ENCODE measurements at regions not wholly inside any gene's neighbourhood (a gene's known extent, or its start where the extent isn't known, plus 50 kb on each side); places are given as distances from the start of the nearest gene placed in this dataset.
A peak's percentile ranks its signal among the peaks of the same experiment; 100 is the strongest.

DNA sequence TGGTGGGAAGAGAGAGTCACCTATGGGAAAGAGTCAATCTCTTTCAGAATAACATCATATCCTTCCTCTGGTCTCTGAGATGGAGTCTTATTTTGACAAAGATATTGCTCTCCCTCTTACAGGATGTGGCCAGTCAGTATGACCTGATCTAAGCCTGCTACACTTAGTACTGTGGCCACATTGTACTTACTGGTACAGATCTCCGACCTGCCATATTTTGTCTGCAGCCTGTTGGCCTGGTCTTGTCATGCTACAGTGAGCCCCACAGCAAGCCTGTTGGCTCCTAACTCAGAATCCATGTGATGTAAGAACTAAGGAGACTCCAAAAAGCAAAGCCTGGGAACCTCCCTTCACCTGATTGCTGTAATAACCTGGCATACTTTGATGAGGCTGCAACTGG, 377.8 kb downstream of the SFMBT2 start:
- peaks cover 10% of the 10 kb centered on the region for H3K36me3 Mint-ChIP-seq (ENCODE audit: low read depth)
- peaks cover 68% of the 10 kb centered on the region for H3K4me1 Mint-ChIP-seq (ENCODE audit: low read depth)
- intact Hi-C loops (cut with micrococcal nuclease), result no loop called here
- H3K9me3 Mint-ChIP-seq, result peaks cover 46% of the 10 kb centered on the region
- H3K27me3 Mint-ChIP-seq (ENCODE audit: insufficient read depth), result no peaks in the 10 kb centered on the region
- peak overlapping the region; percentile 37 for H3K27ac Mint-ChIP-seq
- no peak for DNase-seq (ENCODE audit: low spot score)
- H3K4me3 Mint-ChIP-seq, result no peak overlapping the region

DNA sequence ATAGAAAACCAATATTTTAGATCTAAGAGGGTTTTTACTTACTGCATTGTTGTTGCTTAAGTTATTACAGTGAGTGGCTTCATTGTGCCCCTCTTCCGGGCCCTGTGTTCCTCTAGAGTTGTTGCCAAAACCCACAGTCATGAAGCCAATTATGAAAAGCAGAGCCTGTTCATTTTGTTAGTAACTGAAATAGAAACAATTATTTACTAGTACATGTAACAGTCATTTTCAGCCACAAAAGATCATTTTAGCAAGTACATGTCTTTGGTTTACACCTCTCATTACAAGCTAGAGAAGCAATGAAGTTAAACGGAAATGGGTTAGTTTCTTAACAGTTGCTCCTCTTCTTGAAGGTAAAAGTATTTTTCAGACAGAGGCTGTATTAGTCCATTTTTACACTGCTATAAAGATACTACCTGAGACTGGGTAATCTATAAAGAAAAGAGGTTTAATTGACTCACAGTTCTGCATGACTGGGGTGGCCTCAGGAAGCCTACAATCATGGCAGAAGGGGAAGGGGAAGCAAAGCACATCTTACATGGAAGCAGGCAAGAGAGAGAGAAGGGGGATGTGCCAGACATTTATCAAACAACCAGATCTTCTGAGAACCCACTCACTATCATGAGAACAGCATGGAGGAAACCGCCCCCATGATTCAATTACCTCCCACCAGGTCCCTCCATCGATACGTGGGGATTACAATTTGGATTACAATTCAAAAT, 380.5 kb downstream of the SFMBT2 start:
- DNase-seq (ENCODE audit: low spot score), result no peak
- intact Hi-C loops (cut with micrococcal nuclease), result no loop called here
- Mint-ChIP-seq H3K4me1 (ENCODE audit: low read depth) (peaks cover 59% of the 10 kb centered on the region), H3K27ac (no peak overlapping the region), H3K36me3 (ENCODE audit: low read depth) (peaks cover 10% of the 10 kb centered on the region), H3K9me3 (peaks cover 41% of the 10 kb centered on the region), H3K27me3 (ENCODE audit: insufficient read depth) (no peaks in the 10 kb centered on the region), H3K4me3 (no peak overlapping the region)

DNA sequence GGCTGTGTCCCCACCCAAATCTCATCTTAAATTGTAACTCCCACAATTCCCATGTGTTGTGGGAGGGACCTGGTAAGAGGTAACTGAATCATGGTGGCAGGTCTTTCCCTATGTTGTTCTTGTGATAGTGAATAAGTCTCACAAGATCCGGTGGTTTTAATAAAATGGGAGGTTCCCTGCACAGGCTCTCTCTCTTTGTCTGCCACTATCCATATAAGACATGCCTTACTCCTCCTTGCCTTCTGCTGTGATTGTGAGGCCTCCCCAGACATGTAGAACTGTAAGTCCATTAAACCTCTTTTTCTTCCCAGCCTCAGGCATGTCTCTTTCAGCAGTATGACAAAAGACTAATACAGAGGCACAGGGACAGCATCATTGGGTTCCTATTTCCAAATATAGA, 381.2 kb downstream of the SFMBT2 start:
- H3K9me3 Mint-ChIP-seq, result peaks cover 35% of the 10 kb centered on the region
- intact Hi-C loops (cut with micrococcal nuclease), result no loop called here
- H3K27ac Mint-ChIP-seq, result no peak overlapping the region
- H3K36me3 Mint-ChIP-seq (ENCODE audit: low read depth), result peaks cover 10% of the 10 kb centered on the region
- no peaks in the 10 kb centered on the region for H3K27me3 Mint-ChIP-seq (ENCODE audit: insufficient read depth)
- no peak overlapping the region for H3K4me3 Mint-ChIP-seq
- no peak for DNase-seq (ENCODE audit: low spot score)
- H3K4me1 Mint-ChIP-seq (ENCODE audit: low read depth), result peaks cover 53% of the 10 kb centered on the region

DNA sequence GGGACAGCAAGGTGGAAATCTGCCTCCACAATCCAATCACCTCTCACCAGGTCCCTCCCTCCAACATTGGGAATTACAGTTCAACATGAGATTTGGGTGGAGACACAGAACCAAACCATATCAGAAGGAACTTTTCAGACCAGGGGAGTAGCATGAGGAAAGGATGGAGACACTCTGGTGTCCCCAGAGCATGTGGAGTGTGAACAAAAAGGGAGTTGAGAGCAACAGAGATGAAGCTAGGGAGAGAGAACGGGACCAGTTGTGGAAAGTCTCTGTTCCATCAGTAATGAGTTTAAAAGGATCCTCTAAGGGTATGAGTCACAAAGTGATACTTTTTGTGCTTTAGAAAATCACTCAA, 382.0 kb downstream of the SFMBT2 start:
- peaks cover 27% of the 10 kb centered on the region for H3K9me3 Mint-ChIP-seq
- intact Hi-C loops (cut with micrococcal nuclease), result no loop called here
- DNase-seq (ENCODE audit: low spot score), result no peak
- peaks cover 10% of the 10 kb centered on the region for H3K36me3 Mint-ChIP-seq (ENCODE audit: low read depth)
- no peak overlapping the region for H3K27ac Mint-ChIP-seq
- H3K4me3 Mint-ChIP-seq, result no peak overlapping the region
- peaks cover 46% of the 10 kb centered on the region for H3K4me1 Mint-ChIP-seq (ENCODE audit: low read depth)
- H3K27me3 Mint-ChIP-seq (ENCODE audit: insufficient read depth), result no peaks in the 10 kb centered on the region

DNA sequence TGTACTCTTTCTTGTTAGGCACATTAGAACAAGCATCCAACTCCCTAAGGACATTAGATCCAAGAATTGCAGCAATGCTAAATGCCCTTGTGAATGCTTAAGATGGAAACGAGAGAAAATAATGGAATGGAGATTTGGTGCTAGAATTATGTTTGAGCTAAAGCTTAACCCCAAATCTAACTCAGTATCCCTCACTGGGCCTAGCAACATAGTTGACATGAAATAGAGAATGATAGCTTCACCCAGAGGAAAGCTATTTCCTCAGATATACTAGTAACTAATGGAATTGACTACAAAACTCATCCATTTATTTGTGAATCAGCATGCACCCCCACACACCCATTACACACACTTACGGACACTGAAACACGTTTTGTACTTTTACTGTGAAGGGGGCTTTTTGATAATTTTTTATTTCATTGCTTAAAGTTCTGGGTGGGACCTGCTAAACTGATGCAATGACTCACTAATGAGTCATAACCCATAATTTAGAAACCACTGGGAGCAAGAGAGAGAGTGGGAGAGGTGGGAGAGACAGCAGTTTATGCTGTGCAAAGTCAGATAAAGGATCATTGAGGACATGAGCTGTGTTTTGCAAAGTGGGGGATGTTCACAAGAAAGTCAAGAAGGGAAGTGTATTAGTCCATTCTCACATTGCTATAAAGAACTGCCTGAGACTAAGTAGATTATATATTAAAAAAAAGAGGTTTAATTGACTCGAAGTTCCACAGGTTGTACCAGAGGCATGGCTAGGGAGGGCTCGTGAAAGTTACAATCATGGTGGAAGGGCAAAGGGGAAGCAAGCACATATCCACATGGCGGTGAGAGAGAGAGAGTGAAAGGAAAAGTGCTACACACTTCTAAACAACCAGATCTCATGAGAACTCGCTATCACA, 382.7 kb downstream of the SFMBT2 start:
- DNase-seq (ENCODE audit: low spot score), result no peak
- Mint-ChIP-seq H3K27me3 (ENCODE audit: insufficient read depth) (no peaks in the 10 kb centered on the region), H3K36me3 (ENCODE audit: low read depth) (peaks cover 10% of the 10 kb centered on the region), H3K4me3 (no peak overlapping the region), H3K4me1 (ENCODE audit: low read depth) (peaks cover 40% of the 10 kb centered on the region), H3K9me3 (peaks cover 22% of the 10 kb centered on the region), H3K27ac (peak overlapping the region; percentile 47)
- intact Hi-C loops (cut with micrococcal nuclease), result no loop called here

DNA sequence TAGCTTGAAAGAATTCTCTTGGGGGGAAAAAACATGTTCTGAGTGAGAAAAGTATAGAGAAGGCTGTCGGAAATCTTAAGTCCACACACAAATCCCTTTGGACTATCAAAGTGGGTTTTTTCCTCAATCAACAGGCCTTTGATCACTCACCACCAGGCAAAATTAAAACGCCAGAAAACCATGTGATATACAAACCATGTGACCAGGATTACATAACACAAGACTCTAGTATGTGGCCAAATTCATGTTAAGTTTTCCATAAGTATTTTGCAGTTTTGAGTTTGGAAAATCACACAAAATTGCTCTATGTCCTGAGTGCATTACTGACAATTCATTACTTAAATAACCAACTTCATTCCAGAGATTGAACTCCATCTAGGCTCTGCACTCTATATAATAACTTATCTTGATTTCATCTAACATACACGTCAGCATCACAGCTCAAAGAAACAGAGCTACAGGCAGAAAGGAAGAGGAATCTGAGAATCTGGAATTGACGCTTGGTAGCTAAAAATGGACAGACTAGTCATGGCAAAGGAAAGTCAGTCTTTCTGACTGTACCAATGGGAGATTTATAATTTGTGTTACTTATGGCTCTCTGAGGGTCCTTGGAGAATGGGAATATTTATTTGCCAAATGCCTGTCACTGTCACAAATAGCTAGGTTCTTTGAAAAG, 383.5 kb downstream of the SFMBT2 start:
- H3K4me1 Mint-ChIP-seq (ENCODE audit: low read depth), result peaks cover 32% of the 10 kb centered on the region
- no peak for DNase-seq (ENCODE audit: low spot score)
- H3K9me3 Mint-ChIP-seq, result peaks cover 19% of the 10 kb centered on the region
- peaks cover 10% of the 10 kb centered on the region for H3K36me3 Mint-ChIP-seq (ENCODE audit: low read depth)
- H3K27me3 Mint-ChIP-seq (ENCODE audit: insufficient read depth), result no peaks in the 10 kb centered on the region
- intact Hi-C loops (cut with micrococcal nuclease), result no loop called here
- H3K4me3 Mint-ChIP-seq, result no peak overlapping the region
- H3K27ac Mint-ChIP-seq, result no peak overlapping the region

DNA sequence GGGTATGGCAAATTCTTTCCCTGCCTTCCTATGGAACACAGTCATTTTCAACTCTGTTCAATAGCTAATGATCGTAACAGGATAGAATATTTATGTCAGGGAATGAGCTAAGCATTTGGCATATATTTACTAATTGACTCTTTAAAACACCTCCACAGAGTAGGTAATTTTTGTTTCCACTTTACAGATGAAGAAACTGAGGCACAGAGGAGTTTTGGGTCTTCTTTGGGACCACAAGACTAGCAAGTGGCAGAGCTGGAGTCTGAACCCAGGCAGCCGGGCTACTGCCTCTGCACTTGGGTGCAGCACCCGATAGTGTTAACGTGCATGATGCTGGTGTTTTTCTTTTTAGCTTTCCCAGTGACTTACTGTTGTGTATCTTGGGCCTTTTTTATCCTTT, 384.0 kb downstream of the SFMBT2 start:
- Mint-ChIP-seq H3K4me1 (ENCODE audit: low read depth) (peaks cover 28% of the 10 kb centered on the region), H3K27ac (no peak overlapping the region)
- intact Hi-C loops (cut with micrococcal nuclease), result no loop called here

DNA sequence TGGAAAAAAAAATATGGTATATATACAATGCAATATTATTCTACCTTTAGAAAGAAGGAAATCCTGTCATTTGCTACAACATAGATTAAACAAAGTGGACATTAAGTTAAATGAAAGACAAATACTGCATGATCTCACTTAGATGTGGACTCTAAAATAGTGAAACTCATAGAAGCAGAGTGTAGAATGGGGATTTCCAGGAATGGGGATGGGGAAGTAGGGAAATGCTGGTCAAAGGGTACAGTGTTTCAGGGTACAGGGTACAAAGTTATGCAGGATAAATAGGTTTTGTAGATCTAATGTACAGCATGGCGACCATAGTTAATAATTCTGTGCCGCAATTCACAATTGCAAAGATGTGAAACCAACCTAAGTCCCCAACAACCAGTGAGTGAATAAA, 385.5 kb downstream of the SFMBT2 start:
- H3K4me3 Mint-ChIP-seq, result no peak overlapping the region
- H3K27ac Mint-ChIP-seq, result no peak overlapping the region
- no peak for DNase-seq (ENCODE audit: low spot score)
- peaks cover 18% of the 10 kb centered on the region for H3K9me3 Mint-ChIP-seq
- peaks cover 24% of the 10 kb centered on the region for H3K4me1 Mint-ChIP-seq (ENCODE audit: low read depth)
- peaks cover 2% of the 10 kb centered on the region for H3K27me3 Mint-ChIP-seq (ENCODE audit: insufficient read depth)
- H3K36me3 Mint-ChIP-seq (ENCODE audit: low read depth), result peaks cover 7% of the 10 kb centered on the region
- intact Hi-C loops (cut with micrococcal nuclease), result no loop called here

More for the DNA sequence above, 384.0 kb downstream of the SFMBT2 start:
- H3K4me3 Mint-ChIP-seq, result no peak overlapping the region
- H3K27me3 Mint-ChIP-seq (ENCODE audit: insufficient read depth), result peaks cover under 1% of the 10 kb centered on the region
- H3K36me3 Mint-ChIP-seq (ENCODE audit: low read depth), result peaks cover 10% of the 10 kb centered on the region
- peaks cover 19% of the 10 kb centered on the region for H3K9me3 Mint-ChIP-seq
- no peak for DNase-seq (ENCODE audit: low spot score)

DNA sequence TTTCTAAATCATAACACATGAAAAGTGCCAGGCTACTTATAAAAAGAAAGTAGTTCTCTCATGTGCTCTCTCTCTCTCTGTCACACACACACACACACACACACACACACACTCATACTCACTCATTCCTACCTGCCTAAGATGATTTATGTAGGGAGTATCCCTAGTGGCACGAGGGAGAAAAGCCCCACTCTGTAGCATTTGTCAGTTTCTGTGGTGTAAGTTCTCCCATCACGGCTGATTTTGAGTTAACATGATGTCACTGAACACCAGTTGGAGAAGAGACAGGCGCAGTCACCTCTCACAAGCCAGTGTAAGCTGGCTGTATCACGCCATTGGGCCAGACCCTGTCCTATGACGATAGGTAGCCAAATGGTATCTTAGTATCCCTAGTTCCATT, 395.4 kb downstream of the SFMBT2 start:
- H3K4me1 Mint-ChIP-seq (ENCODE audit: low read depth), result no peaks in the 10 kb centered on the region
- intact Hi-C loops (cut with micrococcal nuclease), result no loop called here
- peaks cover 6% of the 10 kb centered on the region for H3K36me3 Mint-ChIP-seq (ENCODE audit: low read depth)
- peaks cover 10% of the 10 kb centered on the region for H3K9me3 Mint-ChIP-seq
- peaks cover 4% of the 10 kb centered on the region for H3K27me3 Mint-ChIP-seq (ENCODE audit: insufficient read depth)
- no peak overlapping the region for H3K4me3 Mint-ChIP-seq
- DNase-seq (ENCODE audit: low spot score), result no peak
- no peak overlapping the region for H3K27ac Mint-ChIP-seq

DNA sequence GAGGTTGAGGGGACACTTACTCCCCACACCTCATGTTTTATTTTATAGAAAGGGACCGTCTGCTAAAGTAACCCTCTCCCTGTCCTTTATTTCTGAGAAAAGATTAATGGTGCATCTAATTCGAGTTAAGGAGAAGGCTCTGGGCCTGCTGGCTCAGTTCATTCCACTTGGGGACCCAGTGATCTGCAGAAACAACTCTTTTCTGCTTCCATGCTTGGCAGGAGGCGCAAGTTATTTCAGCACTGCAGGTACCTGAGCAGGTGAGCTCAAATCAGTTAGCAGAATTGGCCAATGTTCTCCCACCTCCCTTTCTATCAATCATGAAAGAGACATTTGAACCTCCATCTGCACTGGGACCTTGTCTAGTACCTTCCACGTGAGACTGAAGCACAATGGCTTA, 396.1 kb downstream of the SFMBT2 start:
- Mint-ChIP-seq H3K4me3 (no peak overlapping the region), H3K36me3 (ENCODE audit: low read depth) (peaks cover 6% of the 10 kb centered on the region), H3K4me1 (ENCODE audit: low read depth) (no peaks in the 10 kb centered on the region), H3K27ac (no peak overlapping the region), H3K27me3 (ENCODE audit: insufficient read depth) (peaks cover 4% of the 10 kb centered on the region), H3K9me3 (peaks cover 8% of the 10 kb centered on the region)
- intact Hi-C loops (cut with micrococcal nuclease), result no loop called here
- DNase-seq (ENCODE audit: low spot score), result no peak

DNA sequence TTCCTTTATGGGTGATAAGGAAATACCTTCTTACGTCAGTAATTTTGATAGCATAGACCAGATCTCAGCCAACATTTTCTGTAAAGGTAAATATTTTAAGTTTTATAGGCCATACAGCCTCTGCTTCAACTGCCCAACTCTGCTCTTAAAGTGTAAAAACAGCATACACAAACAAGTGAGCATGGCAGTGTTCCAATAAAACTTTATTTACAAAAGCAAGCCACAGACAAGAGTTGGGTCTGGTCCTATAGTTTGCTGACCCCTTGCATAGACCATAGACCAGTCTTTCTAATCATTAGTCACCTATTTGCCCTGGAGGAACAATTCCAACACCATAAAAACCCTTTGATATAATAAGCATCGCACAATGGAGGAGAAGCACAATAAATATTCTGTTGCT, 398.8 kb downstream of the SFMBT2 start:
- no peak for DNase-seq (ENCODE audit: low spot score)
- no peak overlapping the region for H3K27ac Mint-ChIP-seq
- intact Hi-C loops (cut with micrococcal nuclease), result no loop called here
- no peaks in the 10 kb centered on the region for H3K4me1 Mint-ChIP-seq (ENCODE audit: low read depth)
- H3K36me3 Mint-ChIP-seq (ENCODE audit: low read depth), result no peaks in the 10 kb centered on the region
- no peak overlapping the region for H3K4me3 Mint-ChIP-seq
- no peaks in the 10 kb centered on the region for H3K27me3 Mint-ChIP-seq (ENCODE audit: insufficient read depth)
- H3K9me3 Mint-ChIP-seq, result peaks cover 3% of the 10 kb centered on the region

DNA sequence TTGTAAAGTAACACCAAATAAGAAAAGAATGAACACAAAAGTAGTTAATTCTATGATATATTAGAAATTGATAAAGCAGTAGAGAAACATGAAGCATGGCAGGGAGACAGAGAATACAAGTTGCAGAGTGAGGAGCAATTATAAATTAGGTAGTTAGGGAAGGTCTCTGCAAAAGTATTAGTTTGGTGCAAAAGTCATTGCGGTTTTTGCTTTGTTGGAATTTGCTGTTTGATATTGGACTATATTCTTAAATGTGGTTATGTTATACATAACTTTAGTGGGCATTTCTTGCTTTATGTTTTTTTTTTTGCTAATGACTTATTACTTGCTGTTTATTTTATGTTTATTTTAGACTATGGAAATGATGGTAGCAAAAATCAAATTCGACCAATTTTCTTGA, 402.2 kb downstream of the SFMBT2 start:
- intact Hi-C loops (cut with micrococcal nuclease), result no loop called here
- H3K27ac Mint-ChIP-seq, result no peak overlapping the region
- H3K9me3 Mint-ChIP-seq, result peaks cover 3% of the 10 kb centered on the region
- no peak for DNase-seq (ENCODE audit: low spot score)
- H3K4me1 Mint-ChIP-seq (ENCODE audit: low read depth), result no peaks in the 10 kb centered on the region
- H3K36me3 Mint-ChIP-seq (ENCODE audit: low read depth), result no peaks in the 10 kb centered on the region
- no peak overlapping the region for H3K4me3 Mint-ChIP-seq
- H3K27me3 Mint-ChIP-seq (ENCODE audit: insufficient read depth), result peaks cover 5% of the 10 kb centered on the region

DNA sequence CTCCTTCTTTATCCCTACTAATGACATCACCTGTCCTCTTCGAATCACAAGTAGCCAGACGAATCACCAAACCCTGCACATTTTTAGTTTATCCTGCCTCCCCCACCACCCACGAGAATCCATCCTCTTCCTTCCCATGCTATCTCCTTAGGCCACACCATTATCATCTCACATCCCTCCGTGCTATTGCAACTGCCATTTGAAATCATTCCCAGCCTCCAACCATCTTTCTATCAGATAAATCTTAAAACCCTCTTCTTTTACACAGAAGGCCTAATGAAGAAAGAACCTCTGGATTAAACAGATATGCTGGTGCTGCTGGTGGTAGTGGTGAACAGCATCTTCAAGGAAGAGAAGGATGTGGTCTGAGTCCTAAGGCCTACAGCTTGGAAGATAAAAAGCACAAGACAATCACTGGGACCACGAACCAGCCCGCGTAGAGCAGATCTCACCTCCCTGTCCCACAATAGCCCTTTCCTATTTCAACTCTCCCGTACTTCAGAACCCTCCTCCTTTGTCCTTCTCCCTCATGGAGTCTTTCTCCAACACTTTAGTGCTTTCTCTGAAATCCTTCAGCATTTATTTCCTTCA, 403.1 kb downstream of the SFMBT2 start:
- no peak overlapping the region for H3K27ac Mint-ChIP-seq
- peaks cover 3% of the 10 kb centered on the region for H3K9me3 Mint-ChIP-seq
- DNase-seq (ENCODE audit: low spot score), result no peak
- H3K4me1 Mint-ChIP-seq (ENCODE audit: low read depth), result no peaks in the 10 kb centered on the region
- no peaks in the 10 kb centered on the region for H3K36me3 Mint-ChIP-seq (ENCODE audit: low read depth)
- no peak overlapping the region for H3K4me3 Mint-ChIP-seq
- H3K27me3 Mint-ChIP-seq (ENCODE audit: insufficient read depth), result peaks cover 6% of the 10 kb centered on the region
- intact Hi-C loops (cut with micrococcal nuclease), result no loop called here

Measured in activated T-helper 1 cell treated with anti-CD3 and anti-CD28 coated beads, Interleukin-12 subunit alpha, Interleukin-12 subunit beta, Interleukin-2, Interleukin-4 antibody, amounts not matched to agents 30 ng/mL and 10 ng/mL and 1 ng/mL, durations not matched to agents 14 hours and 24 hours and 36 hours (primary cell).